WI38 (cell line): ENCODE measurements at regions not wholly inside any gene's neighbourhood (a gene's known extent, or its start where the extent isn't known, plus 50 kb on each side); places are given as distances from the start of the nearest gene placed in this dataset.
"Not testable (repeated sequence)": the region's sequence is repeated elsewhere in the genome, so short reads cannot be mapped to it uniquely, and the experiment has no call there.

Experiments used
- H3K4me3 ChIP-seq: 2 replicates; pipeline ENCODE4 v1.5.1; 2011; ENCODE audit warnings: low read depth, mild to moderate bottlenecking, control low read depth, low read length
- CTCF ChIP-seq: IDR thresholded peaks from 2 replicates; pipeline ENCODE4 v1.5.1; 2012; ENCODE audit warnings: low read depth, mild to moderate bottlenecking, control low read depth, low read length

- no peak for TF ChIP-seq CTCF
- no peak overlapping the region for H3K4me3 ChIP-seq
Measured at GRCh38 chr4:43471950-43472349, 579.4 kb downstream of the GRXCR1 start.

- TF ChIP-seq CTCF: no peak
- H3K4me3 ChIP-seq: no peak overlapping the region
Measured at GRCh38 chr4:43481526-43481925, 589.0 kb downstream of the GRXCR1 start.

- H3K4me3 ChIP-seq: no peak overlapping the region
- TF ChIP-seq CTCF: no peak
Measured at GRCh38 chr4:43485196-43485595, 592.7 kb downstream of the GRXCR1 start.

- H3K4me3 ChIP-seq: no peak overlapping the region
- no peak for TF ChIP-seq CTCF
Measured at GRCh38 chr4:43496188-43496587, 603.7 kb downstream of the GRXCR1 start.

- TF ChIP-seq CTCF: no peak
- no peak overlapping the region for H3K4me3 ChIP-seq
Measured at GRCh38 chr4:43496602-43497001, 604.1 kb downstream of the GRXCR1 start.

GRCh38 chr4:43505823-43506222, 613.3 kb downstream of the GRXCR1 start:
- not testable (repeated sequence) for H3K4me3 ChIP-seq

- no peak for TF ChIP-seq CTCF
- no peak overlapping the region for H3K4me3 ChIP-seq
Measured at GRCh38 chr4:43512253-43512652, 619.7 kb downstream of the GRXCR1 start.

- TF ChIP-seq CTCF: no peak
- no peak overlapping the region for H3K4me3 ChIP-seq
Measured at GRCh38 chr4:43525646-43526045, 633.1 kb downstream of the GRXCR1 start.
